Panc1 (cell line): ENCODE measurements at regions not wholly inside any gene's neighbourhood (a gene's known extent, or its start where the extent isn't known, plus 50 kb on each side); places are given as distances from the start of the nearest gene placed in this dataset.

Experiments
- ATAC-seq: fragments of 200-7000 bp; cut with Tn5 transposase; 2 replicates; pipeline ENCODE4 v1.9.1; 2020; ENCODE audit warnings: mild to moderate bottlenecking, moderate library complexity
- BruUV-seq: library from RNA; stranded (reverse); fragments of 400-500 nt; replicated peaks from 2 replicates; lab custom pipeline; 2021; lab: Mats Ljungman, UMichigan
- CTCF ChIA-PET: fragments of 300-600 bp; sonication (Branson Sonifier 250); formaldehyde crosslinking; loops from one replicate; lab custom pipeline; 2022; ENCODE audit warnings: antibody characterized with exemption; lab: Charles Lee
- POLR2A ChIA-PET: fragments of 300-600 bp; sonication (Branson Sonifier 250); formaldehyde crosslinking; loops from one replicate; lab custom pipeline; 2022; ENCODE audit warnings: antibody characterized with exemption; lab: Charles Lee
- DNase-seq: peaks from one replicate; pipeline ENCODE4 v3.0.0-alpha.2; 2010; ENCODE audit warnings: low read depth, low spot score
- H3K27ac ChIP-seq: 2 replicates; pipeline ENCODE4 v1.5.1; 2011; ENCODE audit warnings: mild to moderate bottlenecking, low read length, inconsistent platforms
- H3K27me3 ChIP-seq: fragments of 200-500 bp; sonication (Bioruptor generic); 2 replicates; pipeline ENCODE4 v1.6.0; 2014; ENCODE audit warnings: low read length, inconsistent platforms; ENCODE audit not compliant: control insufficient read depth, insufficient read depth
- H3K36me3 ChIP-seq: fragments of 200-500 bp; sonication (Bioruptor generic); 2 replicates; pipeline ENCODE4 v1.5.1; 2014; ENCODE audit warnings: inconsistent platforms, mild to moderate bottlenecking, low read length, moderate library complexity; ENCODE audit not compliant: control insufficient read depth, insufficient read depth
- H3K4me1 ChIP-seq: 2 replicates; pipeline ENCODE4 v1.5.1; 2011; ENCODE audit warnings: inconsistent platforms, mild to moderate bottlenecking, low read length, moderate library complexity; ENCODE audit not compliant: control insufficient read depth, insufficient read depth
- H3K4me3 ChIP-seq, 2 experiments: 2 replicates each; pipeline ENCODE4 v1.5.1; 2011 to 2012; ENCODE audit warnings: low read depth in 2 of 2, low read length in 2 of 2, mild to moderate bottlenecking in 2 of 2, inconsistent platforms in 1 of 2, moderate library complexity in 1 of 2
- H3K9me3 ChIP-seq: fragments of 200-500 bp; sonication (Bioruptor generic); 2 replicates; pipeline ENCODE4 v1.5.1; 2014; ENCODE audit warnings: low read depth, mild to moderate bottlenecking, inconsistent platforms, low read length, moderate library complexity; ENCODE audit not compliant: control insufficient read depth, insufficient read depth
- POLR2AphosphoS5 ChIP-seq: IDR thresholded peaks from 2 replicates; pipeline ENCODE4 v1.6.1; 2012; ENCODE audit warnings: mild to moderate bottlenecking, low read depth, low read length, moderate library complexity
- REST ChIP-seq, 2 experiments: IDR thresholded peaks; 2 replicates each; pipeline ENCODE4 v1.6.1; 2011 to 2012; ENCODE audit warnings: low read depth in 2 of 2, control low read depth in 1 of 2, low read length in 1 of 2, mild to moderate bottlenecking in 1 of 2, moderate library complexity in 1 of 2; ENCODE audit not compliant: insufficient read depth in 1 of 2
- SIN3A ChIP-seq: IDR thresholded peaks from 2 replicates; pipeline ENCODE4 v1.6.1; 2012; ENCODE audit warnings: low read depth, mild to moderate bottlenecking, low read length, moderate library complexity, borderline replicate concordance; ENCODE audit not compliant: insufficient read depth
- TCF7L2 ChIP-seq: IDR thresholded peaks from 2 replicates; pipeline ENCODE4 v1.6.1; 2011; ENCODE audit warnings: mild to moderate bottlenecking, low read depth, low read length, inconsistent platforms
- in situ Hi-C: cut with HindIII; loops from 2 replicates; pipeline ENCODE4 v1.10.0; 2016; ENCODE audit warnings: low sequenced_read_pairs, low pct_unique_long_range_greater_than_20kb
- intact Hi-C: fragments of 100-400 bp; cut with micrococcal nuclease; formaldehyde crosslinking; loops from one replicate; pipeline ENCODE4 v1.10.0; 2022; ENCODE audit not compliant: unreplicated experiment
- TF ChIP-seq, protein P1 (sequence below): fragments of 450-650 bp; IDR thresholded peaks from 2 replicates; pipeline ENCODE4 v1.5.1; 2017; ENCODE audit warnings: mild to moderate bottlenecking

DNA sequence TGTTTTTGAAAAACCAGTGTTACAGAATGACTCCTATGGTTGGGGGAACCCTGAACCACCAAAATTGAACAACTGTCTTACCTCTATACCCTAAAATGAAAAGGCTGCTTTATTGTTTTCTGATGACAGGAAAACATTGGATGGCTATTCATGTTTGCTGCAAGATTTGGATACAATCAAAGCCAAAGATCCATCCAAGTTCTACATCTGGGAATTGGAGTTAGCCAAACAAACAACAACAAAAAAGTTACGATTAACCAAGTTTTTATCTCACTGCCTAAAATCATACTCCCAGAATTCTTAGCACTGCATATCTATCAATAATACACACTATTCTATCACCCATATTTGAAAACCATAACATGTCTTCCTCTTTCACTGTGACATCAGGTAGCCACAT lies 349.7 kb upstream of the SLC7A11 start:
- no peak for DNase-seq
- Histone ChIP-seq H3K4me3 (no peak overlapping the region), H3K4me1 (no peaks in the 10 kb centered on the region), H3K27me3 (no peaks in the 10 kb centered on the region), H3K36me3 (no peaks in the 10 kb centered on the region), H3K9me3 (no peaks in the 10 kb centered on the region), H3K27ac (no peak overlapping the region)
- ATAC-seq: no peak
- ChIA-PET CTCF (no interaction called here), POLR2A (no interaction called here)
- no TSS peak for BruUV-seq
- intact Hi-C loops (no loop called here), in situ Hi-C loops (no loop called here)
- TF ChIP-seq TCF7L2 (no peak), POLR2AphosphoS5 (no peak), REST (IDR thresholded peaks at IDR 0.05; ENCODE audit: insufficient read depth in 1 of 2, low read depth in 2 of 2, low read length in 1 of 2) (no peak), SIN3A (no peak)
- TF ChIP-seq, protein P1, sequence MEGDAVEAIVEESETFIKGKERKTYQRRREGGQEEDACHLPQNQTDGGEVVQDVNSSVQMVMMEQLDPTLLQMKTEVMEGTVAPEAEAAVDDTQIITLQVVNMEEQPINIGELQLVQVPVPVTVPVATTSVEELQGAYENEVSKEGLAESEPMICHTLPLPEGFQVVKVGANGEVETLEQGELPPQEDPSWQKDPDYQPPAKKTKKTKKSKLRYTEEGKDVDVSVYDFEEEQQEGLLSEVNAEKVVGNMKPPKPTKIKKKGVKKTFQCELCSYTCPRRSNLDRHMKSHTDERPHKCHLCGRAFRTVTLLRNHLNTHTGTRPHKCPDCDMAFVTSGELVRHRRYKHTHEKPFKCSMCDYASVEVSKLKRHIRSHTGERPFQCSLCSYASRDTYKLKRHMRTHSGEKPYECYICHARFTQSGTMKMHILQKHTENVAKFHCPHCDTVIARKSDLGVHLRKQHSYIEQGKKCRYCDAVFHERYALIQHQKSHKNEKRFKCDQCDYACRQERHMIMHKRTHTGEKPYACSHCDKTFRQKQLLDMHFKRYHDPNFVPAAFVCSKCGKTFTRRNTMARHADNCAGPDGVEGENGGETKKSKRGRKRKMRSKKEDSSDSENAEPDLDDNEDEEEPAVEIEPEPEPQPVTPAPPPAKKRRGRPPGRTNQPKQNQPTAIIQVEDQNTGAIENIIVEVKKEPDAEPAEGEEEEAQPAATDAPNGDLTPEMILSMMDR: no peak

GRCh38 chr4:138588501-138588900 lies 346.4 kb upstream of the SLC7A11 start:
- POLR2A ChIA-PET: no interaction called here
- no peaks in the 10 kb centered on the region for H3K36me3 ChIP-seq
- no peak overlapping the region for H3K4me3 ChIP-seq
- ATAC-seq: no peak
- no peak for DNase-seq
- no peak overlapping the region for H3K27ac ChIP-seq
- CTCF ChIA-PET: no interaction called here
- intact Hi-C loops: no loop called here
- no peaks in the 10 kb centered on the region for H3K9me3 ChIP-seq
- TF ChIP-seq, protein P1: no peak
- TF ChIP-seq REST (IDR thresholded peaks at IDR 0.05; ENCODE audit: insufficient read depth in 1 of 2, low read depth in 2 of 2, low read length in 1 of 2): no peak
- no peak for TF ChIP-seq POLR2AphosphoS5
- no peak for TF ChIP-seq TCF7L2
- TF ChIP-seq SIN3A: no peak
- no peaks in the 10 kb centered on the region for H3K4me1 ChIP-seq
- in situ Hi-C loops: no loop called here
- no TSS peak for BruUV-seq
- no peaks in the 10 kb centered on the region for H3K27me3 ChIP-seq
